ENCODE measurements at regions not wholly inside any gene's neighbourhood (a gene's known extent, or its start where the extent isn't known, plus 50 kb on each side); places are given as distances from the start of the nearest gene placed in this dataset.

DNA sequence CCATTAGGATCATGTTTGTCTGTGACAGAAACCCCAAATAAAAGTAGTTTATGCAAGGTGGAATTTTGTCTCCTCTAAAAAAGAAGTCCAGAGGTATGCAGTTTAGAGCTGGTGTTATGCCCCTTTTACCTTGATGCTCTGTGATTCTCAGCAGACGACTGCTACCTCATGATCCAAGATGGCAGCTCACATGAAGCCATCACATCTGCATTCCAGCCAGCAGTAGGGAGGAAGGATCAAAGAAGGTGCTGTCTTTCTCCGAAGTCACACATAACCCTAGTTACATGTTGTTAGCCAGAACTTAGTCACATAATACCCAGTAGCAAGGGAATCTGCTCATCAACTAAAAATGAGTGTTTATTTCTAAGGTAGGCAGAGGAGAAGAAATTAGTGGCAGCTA is 135.7 kb upstream of the HS3ST2 start:
- intact Hi-C loops (cut with DNase I; ENCODE audit: low total_unique reads) (no loop called here), in situ Hi-C loops (cut with MboI; ENCODE audit: low pct_ligation_motif_present in 1 of 4, low pct_unique_long_range_greater_than_20kb in 1 of 4, low sequenced_read_pairs in 3 of 4) (no loop called here)
- Histone ChIP-seq H3K4me3 (no peak overlapping the region), H3K27ac (no peak overlapping the region), H3K9me3 (no peaks in the 10 kb centered on the region), H3K4me1 (peaks cover 0 to 1% (median 0%) of the 10 kb centered on the region in 4 donors), H3K27me3 (no peaks in the 10 kb centered on the region), H3K36me3 (no peaks in the 10 kb centered on the region)
- no peak for DNase-seq
- 85 to 91% methylated on average over 2 of the region's 2 CpGs for WGBS, 2 donors (ENCODE audit: low coverage in 1 of 2)
- no peak for TF ChIP-seq POLR2A (IDR thresholded peaks at IDR 0.05)
- TF ChIP-seq, protein P1, sequence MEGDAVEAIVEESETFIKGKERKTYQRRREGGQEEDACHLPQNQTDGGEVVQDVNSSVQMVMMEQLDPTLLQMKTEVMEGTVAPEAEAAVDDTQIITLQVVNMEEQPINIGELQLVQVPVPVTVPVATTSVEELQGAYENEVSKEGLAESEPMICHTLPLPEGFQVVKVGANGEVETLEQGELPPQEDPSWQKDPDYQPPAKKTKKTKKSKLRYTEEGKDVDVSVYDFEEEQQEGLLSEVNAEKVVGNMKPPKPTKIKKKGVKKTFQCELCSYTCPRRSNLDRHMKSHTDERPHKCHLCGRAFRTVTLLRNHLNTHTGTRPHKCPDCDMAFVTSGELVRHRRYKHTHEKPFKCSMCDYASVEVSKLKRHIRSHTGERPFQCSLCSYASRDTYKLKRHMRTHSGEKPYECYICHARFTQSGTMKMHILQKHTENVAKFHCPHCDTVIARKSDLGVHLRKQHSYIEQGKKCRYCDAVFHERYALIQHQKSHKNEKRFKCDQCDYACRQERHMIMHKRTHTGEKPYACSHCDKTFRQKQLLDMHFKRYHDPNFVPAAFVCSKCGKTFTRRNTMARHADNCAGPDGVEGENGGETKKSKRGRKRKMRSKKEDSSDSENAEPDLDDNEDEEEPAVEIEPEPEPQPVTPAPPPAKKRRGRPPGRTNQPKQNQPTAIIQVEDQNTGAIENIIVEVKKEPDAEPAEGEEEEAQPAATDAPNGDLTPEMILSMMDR (IDR thresholded peaks at IDR 0.05): no peak
- no peak for TF ChIP-seq EP300 (IDR thresholded peaks at IDR 0.05; ENCODE audit: low read depth)
- no peak for TF ChIP-seq POLR2AphosphoS5 (IDR thresholded peaks at IDR 0.05)

DNA sequence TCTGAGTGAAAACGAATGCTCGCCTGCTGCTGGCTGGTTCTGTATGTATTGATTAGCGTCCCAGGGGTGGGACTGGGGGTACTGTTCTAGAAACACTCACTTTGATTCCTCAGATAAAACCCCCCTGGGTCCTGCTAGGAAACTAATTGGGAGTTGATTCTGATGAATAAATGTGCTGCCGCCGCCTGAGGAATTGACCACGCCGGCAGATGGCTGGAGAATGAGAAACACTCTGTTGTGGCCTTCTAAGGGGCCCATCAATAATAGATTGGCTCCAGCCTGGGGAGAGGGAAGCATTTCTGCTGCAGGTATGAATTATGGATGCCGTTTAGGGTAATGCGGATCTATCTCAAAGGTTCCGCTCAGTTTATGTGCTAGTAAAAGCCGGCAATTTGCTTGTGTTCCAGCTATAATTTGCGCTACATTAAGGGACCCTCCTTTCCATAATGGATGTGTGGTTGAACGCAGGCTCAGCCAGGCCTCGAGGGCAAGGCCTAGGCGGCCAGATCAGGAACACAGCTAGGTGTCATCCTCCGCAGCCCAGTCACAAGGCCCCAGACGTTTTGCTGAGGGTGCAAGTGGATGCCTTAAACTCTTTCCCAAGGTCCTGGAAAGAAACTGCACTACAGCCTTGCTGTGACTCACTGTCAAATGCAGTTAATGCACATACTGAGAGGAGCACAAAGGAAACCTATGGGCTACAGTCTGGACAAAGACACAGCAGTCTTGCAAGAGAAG is 132.2 kb upstream of the HS3ST2 start:
- H3K9me3 ChIP-seq: peaks cover 0 to under 1% of the 10 kb centered on the region in 2 donors
- H3K4me3 ChIP-seq: no peak overlapping the region
- 90% methylated on average over 5 to 17 of the region's 17 CpGs for WGBS, 2 donors (ENCODE audit: low coverage in 1 of 2)
- H3K27me3 ChIP-seq: no peaks in the 10 kb centered on the region
- no peaks in the 10 kb centered on the region for H3K36me3 ChIP-seq
- no peak for TF ChIP-seq POLR2AphosphoS5 (IDR thresholded peaks at IDR 0.05)
- peaks cover 0 to 15% (median 10%) of the 10 kb centered on the region in 4 donors for H3K4me1 ChIP-seq
- H3K27ac ChIP-seq: no peak overlapping the region
- intact Hi-C loops (cut with DNase I; ENCODE audit: low total_unique reads) (no loop called here), in situ Hi-C loops (cut with MboI; ENCODE audit: low pct_ligation_motif_present in 1 of 4, low pct_unique_long_range_greater_than_20kb in 1 of 4, low sequenced_read_pairs in 3 of 4) (no loop called here)
- no peak for DNase-seq

DNA sequence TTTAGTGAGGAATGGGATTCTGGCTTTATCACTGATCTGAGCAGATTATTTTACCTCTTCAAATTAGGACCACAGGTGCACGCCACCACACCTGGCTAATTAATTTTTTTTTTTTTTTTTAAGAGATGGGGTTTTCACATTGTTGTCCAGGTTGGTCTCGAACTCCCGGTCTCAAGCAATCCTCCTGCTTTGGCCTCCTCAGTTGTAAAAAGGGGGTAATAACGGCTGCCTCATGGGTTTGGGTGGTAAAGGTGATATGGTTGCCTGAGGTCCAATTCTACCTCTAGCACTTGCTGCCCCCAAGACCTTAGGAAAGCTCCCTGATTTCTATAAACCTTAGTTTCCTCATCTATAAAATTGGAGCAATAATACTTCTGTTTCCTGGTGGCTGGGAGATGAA is 130.7 kb upstream of the HS3ST2 start:
- peaks cover 0 to 15% (median 10%) of the 10 kb centered on the region in 4 donors for H3K4me1 ChIP-seq
- TF ChIP-seq, protein P1 (IDR thresholded peaks at IDR 0.05): no peak
- no peak for TF ChIP-seq POLR2A (IDR thresholded peaks at IDR 0.05)
- intact Hi-C loops (cut with DNase I; ENCODE audit: low total_unique reads): no loop called here
- no peaks in the 10 kb centered on the region for H3K27me3 ChIP-seq
- H3K27ac ChIP-seq: peak overlapping the region in 2 of 4 donors; percentile 64 to 73
- no peaks in the 10 kb centered on the region for H3K36me3 ChIP-seq
- no peak for DNase-seq
- H3K4me3 ChIP-seq: no peak overlapping the region
- in situ Hi-C loops (cut with MboI; ENCODE audit: low pct_ligation_motif_present in 1 of 4, low pct_unique_long_range_greater_than_20kb in 1 of 4, low sequenced_read_pairs in 3 of 4): no loop called here
- 86 to 87% methylated on average over 4 of the region's 4 CpGs for WGBS, 2 donors (ENCODE audit: low coverage in 1 of 2)
- H3K9me3 ChIP-seq: peaks cover 0 to 3% of the 10 kb centered on the region in 2 donors

DNA sequence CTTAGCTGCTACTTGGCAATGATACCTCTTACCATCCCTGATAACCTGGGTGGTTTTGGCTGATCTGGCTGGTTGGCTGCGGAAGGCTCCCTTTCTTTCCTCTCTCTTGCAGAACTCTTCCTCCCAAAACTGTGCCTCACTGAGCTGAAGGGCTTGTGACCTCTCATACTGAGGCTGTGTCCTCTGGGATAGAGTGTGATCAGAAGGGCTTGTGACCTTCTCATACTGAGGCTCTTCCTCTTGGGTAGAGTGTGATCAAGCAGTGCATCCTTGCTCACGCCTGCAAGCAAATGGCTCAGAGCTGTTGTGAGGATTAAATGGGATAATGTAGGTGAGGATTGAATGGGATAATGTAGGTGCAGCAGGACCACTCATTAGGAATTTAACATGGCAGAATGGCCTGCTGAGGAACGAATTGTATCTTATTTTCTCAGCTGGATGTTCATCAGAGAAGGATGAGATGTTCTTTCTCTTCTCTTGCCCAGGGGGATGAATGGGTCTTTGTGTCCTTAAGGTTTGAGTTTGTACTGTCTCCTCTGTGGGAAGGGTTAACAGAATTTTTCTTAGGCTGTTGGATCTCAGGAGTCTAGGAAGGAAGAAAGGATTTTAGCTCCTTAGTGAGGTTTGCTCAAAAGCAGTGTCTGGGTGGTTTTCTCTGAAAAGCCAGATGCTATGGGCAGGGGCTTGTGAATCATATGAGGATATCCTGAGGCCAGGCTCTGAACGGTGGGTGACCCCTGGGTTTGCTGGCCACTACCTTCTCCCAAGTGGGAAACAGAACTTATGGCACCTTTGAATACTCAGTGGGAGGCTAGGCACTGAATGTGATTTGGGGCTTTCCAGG is 130.0 kb upstream of the HS3ST2 start:
- TF ChIP-seq EP300 (IDR thresholded peaks at IDR 0.05; ENCODE audit: low read depth) (no peak), POLR2AphosphoS5 (IDR thresholded peaks at IDR 0.05) (no peak), POLR2A (IDR thresholded peaks at IDR 0.05) (no peak)
- intact Hi-C loops (cut with DNase I; ENCODE audit: low total_unique reads) (no loop called here), in situ Hi-C loops (cut with MboI; ENCODE audit: low pct_ligation_motif_present in 1 of 4, low pct_unique_long_range_greater_than_20kb in 1 of 4, low sequenced_read_pairs in 3 of 4) (no loop called here)
- Histone ChIP-seq H3K4me3 (no peak overlapping the region), H3K36me3 (no peaks in the 10 kb centered on the region), H3K27ac (peak overlapping the region in 3 of 4 donors; percentile 54 to 73 (median 64)), H3K4me1 (peaks cover 0 to 15% (median 10%) of the 10 kb centered on the region in 4 donors), H3K27me3 (no peaks in the 10 kb centered on the region), H3K9me3 (peaks cover 0 to 3% of the 10 kb centered on the region in 2 donors)
- 78 to 87% methylated on average over 4 of the region's 4 CpGs for WGBS, 2 donors (ENCODE audit: low coverage in 1 of 2)
- DNase-seq: no peak
